Heart right ventricle (tissue), 16 donors: ENCODE measurements at regions not wholly inside any gene's neighbourhood (a gene's known extent, or its start where the extent isn't known, plus 50 kb on each side); places are given as distances from the start of the nearest gene placed in this dataset.

Experiments
- ATAC-seq, 8 donors: fragments of 200-7000 bp; cut with Tn5 transposase; one replicate each; pipeline ENCODE4 v1.9.1; 2020; ENCODE audit warnings: mild to moderate bottlenecking in 8 of 8, moderate library complexity in 8 of 8, moderate number of reproducible peaks in 1 of 8
- DNase-seq, 2 donors: peaks; one replicate each; pipeline ENCODE4 v3.0.0-alpha.2; 2020
- H3K27ac ChIP-seq, 10 donors: fragments of 200-600 bp; sonication (generic) in 2 of 10; one replicate each; pipeline versions ENCODE4 v1.5.0 to v1.8.0; 2020 to 2022; ENCODE audit warnings: mild to moderate bottlenecking in 3 of 10
- H3K27me3 ChIP-seq, 7 donors: fragments of 200-600 bp; one replicate each; pipeline ENCODE4 v1.8.0; 2021 to 2022; ENCODE audit warnings: mild to moderate bottlenecking in 2 of 7
- H3K36me3 ChIP-seq, 9 donors: fragments of 200-600 bp; sonication (generic) in 1 of 9; one replicate each; pipeline versions ENCODE4 v1.5.0 to v1.8.0; 2020 to 2022; ENCODE audit warnings: mild to moderate bottlenecking in 2 of 9
- H3K4me1 ChIP-seq, 9 donors: fragments of 200-600 bp; sonication (generic) in 1 of 9; one replicate each; pipeline versions ENCODE4 v1.5.0 to v1.8.0; 2020 to 2022; ENCODE audit warnings: mild to moderate bottlenecking in 4 of 9
- H3K4me3 ChIP-seq, 10 donors: fragments of 200-600 bp; sonication (generic) in 2 of 10; one replicate each; pipeline versions ENCODE4 v1.5.0 to v1.8.0; 2020 to 2022; ENCODE audit warnings: mild to moderate bottlenecking in 7 of 10, moderate library complexity in 2 of 10
- H3K9me3 ChIP-seq, 11 donors: fragments of 200-600 bp in 10 of 11; sonication (generic) in 2 of 11; one replicate each; pipeline versions ENCODE4 v1.5.0 to v1.8.0; 2013 to 2022; ENCODE audit warnings: mild to moderate bottlenecking in 2 of 11, control low read depth in 1 of 11, moderate library complexity in 1 of 11
- WGBS, 2 donors: extraction: QIAGEN DNeasy Blood & Tissue Kit; methylation state at CpG; one replicate each; pipeline ENCODE4 v1.1.7; 2013; ENCODE audit warnings: inconsistent platforms in 1 of 2; 5-methylcytosine and 5-hydroxymethylcytosine counted together
- intact Hi-C, 10 donors: fragments of 100-400 bp; cut with DNase I; formaldehyde crosslinking; loops; one replicate each; pipeline versions ENCODE4 v1.11.1 to v1.14.2; 2022
- TF ChIP-seq, protein P1 (sequence below), 9 donors: fragments of 200-600 bp; sonication (generic) in 2 of 9; IDR thresholded peaks; one replicate each; pipeline versions ENCODE4 v1.5.0 to v1.8.0; 2021 to 2022; ENCODE audit warnings: antibody characterized with exemption in 9 of 9, mild to moderate bottlenecking in 5 of 9, moderate library complexity in 1 of 9
- donor health status: Arrhythmogenic right ventricular cardiomyopathy.
- donor health status: ischemic (EF 13 %, LVEDD 7.1; RV severe dilation, severe dysfunction).
- donor health status: healthy with polysubstance abuse.
- donor health status: DM: no; HTN: yes; CAD: no.
- donor health status: DM: no; HTN: no; CAD: no.
- donor health status: ischemic (EF 25% LVEDD 6.9; RV normal size, moderate dysfunction).
- donor health status: ischemic (EF 25% LVEDD 5.7; RV mildly dilated, moderate dysfunction).
- donor health status: healthy.
- donor health status: DM: yes; HTN: yes; CAD: no.
- donor health status: Ischemic cardiomyopathy.
- donor health status: ischemic (EF 35%, LVEDD 5.7; RV mildly dilated, moderate dysfunction).
- donor health status: nonischemic (EF 11% LVEDD 7.7; RV severe dilation, severe dysfunction).
- donor health status: DM: yes; HTN: yes; CAD: no.
- donor health status: PGD.
- donor health status: ischemic (EF 29% LVEDD 5.4; RV normal size, mild dysfunction).
- donor health status: nonischemic (EF 23%, LVEDD 6.1; RV moderate dilation, normal function).

DNA sequence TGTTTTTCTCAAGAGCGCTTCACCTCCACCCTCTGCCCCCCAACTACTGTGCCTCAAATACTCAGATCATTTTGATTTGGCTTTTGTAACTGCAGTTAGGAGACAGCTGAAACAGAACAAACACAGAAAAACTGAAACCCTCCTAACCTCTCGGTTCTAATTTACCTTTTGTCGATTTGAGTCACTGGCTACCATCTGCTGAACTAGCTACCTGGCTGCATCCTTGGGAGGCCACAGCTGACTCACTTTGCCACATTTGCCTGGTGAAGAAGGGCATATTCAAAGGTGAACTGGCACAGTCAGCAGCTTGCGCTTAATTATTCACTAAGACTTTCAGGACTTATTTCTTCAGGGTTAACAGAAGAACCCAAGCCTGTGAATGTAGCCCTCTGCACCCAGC, 117.7 kb downstream of the FOXB1 start:
- no peaks in the 10 kb centered on the region for H3K36me3 ChIP-seq
- intact Hi-C loops, result loop anchor here in 1 of 10 donors (10.0 kb wide), 1 partner anchor 63 kb away; no protein-coding TSS in a partner anchor
- H3K27ac ChIP-seq, result no peak overlapping the region
- DNase-seq (no peak), ATAC-seq (no peak)
- peaks cover 0 to 59% (median 33%) of the 10 kb centered on the region in 7 donors for H3K27me3 ChIP-seq
- 86 to 89% methylated on average over 4 of the region's 4 CpGs for WGBS, 2 donors
- TF ChIP-seq, protein P1, sequence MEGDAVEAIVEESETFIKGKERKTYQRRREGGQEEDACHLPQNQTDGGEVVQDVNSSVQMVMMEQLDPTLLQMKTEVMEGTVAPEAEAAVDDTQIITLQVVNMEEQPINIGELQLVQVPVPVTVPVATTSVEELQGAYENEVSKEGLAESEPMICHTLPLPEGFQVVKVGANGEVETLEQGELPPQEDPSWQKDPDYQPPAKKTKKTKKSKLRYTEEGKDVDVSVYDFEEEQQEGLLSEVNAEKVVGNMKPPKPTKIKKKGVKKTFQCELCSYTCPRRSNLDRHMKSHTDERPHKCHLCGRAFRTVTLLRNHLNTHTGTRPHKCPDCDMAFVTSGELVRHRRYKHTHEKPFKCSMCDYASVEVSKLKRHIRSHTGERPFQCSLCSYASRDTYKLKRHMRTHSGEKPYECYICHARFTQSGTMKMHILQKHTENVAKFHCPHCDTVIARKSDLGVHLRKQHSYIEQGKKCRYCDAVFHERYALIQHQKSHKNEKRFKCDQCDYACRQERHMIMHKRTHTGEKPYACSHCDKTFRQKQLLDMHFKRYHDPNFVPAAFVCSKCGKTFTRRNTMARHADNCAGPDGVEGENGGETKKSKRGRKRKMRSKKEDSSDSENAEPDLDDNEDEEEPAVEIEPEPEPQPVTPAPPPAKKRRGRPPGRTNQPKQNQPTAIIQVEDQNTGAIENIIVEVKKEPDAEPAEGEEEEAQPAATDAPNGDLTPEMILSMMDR (IDR thresholded peaks at IDR 0.05), result no peak
- peaks cover 0 to under 1% (median 0%) of the 10 kb centered on the region in 9 donors for H3K4me1 ChIP-seq
- no peaks in the 10 kb centered on the region for H3K9me3 ChIP-seq
- no peak overlapping the region for H3K4me3 ChIP-seq

DNA sequence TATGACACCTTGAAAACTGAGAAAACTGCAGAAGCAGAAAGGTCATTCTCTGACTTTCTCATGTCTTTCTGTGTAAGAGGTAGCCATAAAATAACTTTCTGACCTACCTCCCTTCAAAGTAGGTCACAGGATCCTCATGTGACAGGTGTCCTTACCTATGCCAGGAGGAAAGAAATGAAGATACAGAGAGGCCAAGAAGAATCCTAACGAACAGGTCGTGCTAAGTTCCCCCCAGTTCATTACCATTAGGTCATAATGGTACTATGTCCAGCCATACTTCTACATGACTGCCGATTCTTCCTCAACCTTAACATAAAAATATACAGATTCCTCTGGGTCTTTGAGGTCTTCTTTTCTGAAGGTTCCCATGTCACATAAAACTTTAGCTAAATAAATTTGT, 118.6 kb downstream of the FOXB1 start:
- no peak for DNase-seq
- intact Hi-C loops, result loop anchor here in 1 of 10 donors (10.0 kb wide), 1 partner anchor 62 kb away; no protein-coding TSS in a partner anchor
- Histone ChIP-seq H3K27me3 (peaks cover 0 to 51% (median 27%) of the 10 kb centered on the region in 7 donors), H3K4me1 (peaks cover 0 to 6% (median 1%) of the 10 kb centered on the region in 9 donors), H3K36me3 (no peaks in the 10 kb centered on the region), H3K9me3 (no peaks in the 10 kb centered on the region), H3K27ac (no peak overlapping the region), H3K4me3 (no peak overlapping the region)
- 87 to 94% methylated on average over 3 of the region's 3 CpGs for WGBS, 2 donors
- ATAC-seq, result no peak
- TF ChIP-seq, protein P1 (IDR thresholded peaks at IDR 0.05), result no peak

DNA sequence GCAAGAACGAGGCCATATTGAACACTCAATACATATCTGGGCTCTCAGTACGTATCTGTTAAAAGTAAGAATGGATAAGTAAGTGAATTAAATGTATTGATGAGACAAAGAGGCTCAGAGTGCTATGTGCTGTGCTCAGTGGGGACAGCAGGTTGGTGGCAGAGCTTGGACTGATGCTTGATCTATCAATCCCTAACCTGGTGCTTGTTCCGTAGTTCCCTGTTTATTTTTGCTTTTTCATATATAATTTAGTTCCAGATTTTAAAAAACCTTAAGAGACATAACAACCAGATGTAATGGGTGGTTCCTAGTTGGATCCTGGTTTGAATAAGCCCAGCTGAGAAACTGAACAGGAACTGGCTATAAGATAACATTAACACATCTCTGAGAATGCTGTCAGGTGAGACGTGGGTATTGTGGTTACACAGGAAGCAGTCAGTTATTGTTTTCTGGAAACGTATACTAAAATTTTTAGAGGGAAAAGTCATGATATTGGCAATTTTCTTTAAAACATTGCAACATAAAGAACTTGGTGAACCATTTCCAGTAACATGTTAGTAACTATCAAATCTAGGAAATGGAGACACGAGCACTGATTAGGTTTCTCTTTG, 120.5 kb downstream of the FOXB1 start:
- Histone ChIP-seq H3K36me3 (no peaks in the 10 kb centered on the region), H3K4me1 (peaks cover 0 to 12% (median 6%) of the 10 kb centered on the region in 9 donors), H3K27me3 (peaks cover 0 to 32% (median 8%) of the 10 kb centered on the region in 7 donors), H3K27ac (no peak overlapping the region), H3K4me3 (no peak overlapping the region), H3K9me3 (no peaks in the 10 kb centered on the region)
- ATAC-seq (no peak), DNase-seq (no peak)
- intact Hi-C loops, result loop anchor here in 1 of 10 donors (10.0 kb wide), 1 partner anchor 60 kb away; no protein-coding TSS in a partner anchor
- WGBS, 2 donors, result 70% methylated on average over 6 of the region's 6 CpGs
- TF ChIP-seq, protein P1 (IDR thresholded peaks at IDR 0.05), result no peak

DNA sequence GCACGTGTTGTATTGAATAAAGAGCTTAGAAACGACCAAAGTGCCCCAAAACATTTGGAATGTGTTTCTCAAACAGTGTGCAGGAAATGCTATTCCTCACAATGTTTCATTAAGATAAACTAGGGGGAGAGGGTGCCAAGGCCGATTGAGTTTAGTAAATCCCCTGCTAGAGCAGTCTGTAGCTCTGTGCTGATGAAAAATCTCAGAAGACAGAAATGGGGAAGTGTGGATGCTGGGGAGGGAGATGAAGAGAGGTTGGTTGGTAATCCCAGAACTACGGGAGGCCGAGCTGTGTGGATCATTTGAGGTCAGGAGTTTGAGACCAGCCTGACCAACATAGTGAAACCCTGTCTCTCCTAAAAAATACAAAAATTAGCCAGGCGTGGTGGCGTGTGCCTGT, 121.2 kb downstream of the FOXB1 start:
- no peaks in the 10 kb centered on the region for H3K36me3 ChIP-seq
- H3K4me3 ChIP-seq, result no peak overlapping the region
- ATAC-seq (no peak), DNase-seq (no peak)
- peaks cover 0 to 12% (median 6%) of the 10 kb centered on the region in 9 donors for H3K4me1 ChIP-seq
- TF ChIP-seq, protein P1 (IDR thresholded peaks at IDR 0.05), result no peak
- H3K9me3 ChIP-seq, result no peaks in the 10 kb centered on the region
- H3K27ac ChIP-seq, result no peak overlapping the region
- WGBS, 2 donors, result 66 to 70% methylated on average over 7 of the region's 7 CpGs
- intact Hi-C loops, result loop anchor here in 1 of 10 donors (10.0 kb wide), 1 partner anchor 59 kb away; no protein-coding TSS in a partner anchor
- peaks cover 0 to 24% (median under 1%) of the 10 kb centered on the region in 7 donors for H3K27me3 ChIP-seq
